Suppressor macrophage treated with lipopolysaccharide for 1 hour (primary cell): ENCODE measurements at regions not wholly inside any gene's neighbourhood (a gene's known extent, or its start where the extent isn't known, plus 50 kb on each side); places are given as distances from the start of the nearest gene placed in this dataset.
"Not testable (repeated sequence)": the region's sequence is repeated elsewhere in the genome, so short reads cannot be mapped to it uniquely, and the experiment has no call there.

ENCODE experiments used
- DNase-seq, 3 donors: peaks; one replicate each; pipeline ENCODE4 v3.0.0-alpha.2; 2020 to 2022

DNA sequence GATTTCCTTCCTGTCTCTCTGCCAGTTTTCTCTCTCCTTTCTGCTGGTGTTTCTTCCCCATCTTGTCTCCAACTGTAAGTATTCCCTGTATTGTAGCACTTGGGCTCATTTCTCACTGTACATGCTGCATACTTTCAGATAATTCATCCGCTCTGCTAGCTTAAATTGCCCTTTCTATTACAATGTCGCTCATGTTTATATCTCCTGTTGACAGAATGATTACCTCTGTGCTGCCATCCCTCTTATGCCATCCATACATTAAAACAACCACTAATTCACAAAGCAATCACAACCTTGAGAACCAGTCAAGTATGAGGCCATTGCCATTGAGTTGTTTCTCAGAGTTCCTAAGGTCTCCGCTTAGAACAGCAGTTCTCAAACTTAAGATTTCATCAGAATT lies 107.5 kb upstream of the SOX2 start:
- DNase-seq: no peak

DNA sequence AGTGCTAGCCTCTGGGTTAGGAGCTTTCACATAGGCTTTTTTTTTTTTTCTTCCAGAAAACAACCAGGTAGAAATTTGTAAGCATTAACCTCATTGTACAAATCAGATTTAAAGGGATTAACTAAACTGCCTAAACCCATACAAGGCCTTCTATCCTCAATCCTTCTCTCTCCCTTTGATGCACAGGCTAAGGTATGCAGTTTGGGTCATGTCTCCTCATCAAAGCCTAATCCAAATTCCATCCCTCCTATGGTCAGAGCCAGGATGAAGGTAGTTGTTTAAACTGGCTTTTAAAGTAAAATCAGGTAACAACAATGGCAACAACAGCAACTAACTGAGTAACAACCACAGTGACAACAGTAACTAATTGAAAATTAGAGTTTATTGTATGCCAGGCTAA lies 115.6 kb upstream of the SOX2 start:
- DNase-seq: no peak

DNA sequence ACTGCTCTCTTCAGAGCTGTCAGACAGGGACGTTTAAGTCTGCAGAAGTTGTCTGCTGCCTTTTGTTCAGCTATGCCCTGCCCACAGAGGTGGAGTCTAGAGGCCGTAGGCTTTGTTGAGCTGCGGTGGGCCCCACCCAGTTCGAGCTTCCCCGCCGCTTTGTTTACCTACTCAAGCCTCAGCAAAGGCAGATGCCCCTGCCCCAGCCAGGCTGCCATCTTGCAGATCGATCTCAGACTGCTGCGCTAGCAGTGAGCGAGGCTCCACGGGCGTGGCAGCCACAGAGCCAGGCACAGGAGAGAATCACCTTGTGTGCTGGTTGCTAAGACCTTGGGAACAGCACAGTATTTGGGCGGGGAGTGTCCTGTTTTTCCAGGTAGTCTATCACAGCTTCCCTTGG lies 120.8 kb upstream of the SOX2 start:
- DNase-seq: not testable (repeated sequence)

DNA sequence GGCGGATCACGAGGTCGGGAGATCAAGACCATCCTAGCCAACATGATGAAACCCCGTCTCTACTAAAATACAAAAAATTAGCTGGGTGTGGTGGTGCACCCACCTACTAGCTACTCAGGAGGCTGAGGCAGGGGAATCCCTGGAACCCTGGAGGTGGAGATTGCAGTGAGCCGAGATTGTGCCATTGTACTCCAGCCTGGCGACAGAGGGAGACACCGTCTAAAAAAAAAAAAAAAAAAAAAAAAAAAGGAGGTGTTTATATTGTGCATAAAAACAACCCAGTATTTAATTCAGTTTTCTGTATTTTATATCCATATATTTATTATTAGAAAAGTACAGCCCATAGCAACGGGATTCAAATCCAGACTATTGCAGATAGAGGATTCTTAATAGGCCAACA lies 129.1 kb upstream of the SOX2 start:
- DNase-seq: no peak

DNA sequence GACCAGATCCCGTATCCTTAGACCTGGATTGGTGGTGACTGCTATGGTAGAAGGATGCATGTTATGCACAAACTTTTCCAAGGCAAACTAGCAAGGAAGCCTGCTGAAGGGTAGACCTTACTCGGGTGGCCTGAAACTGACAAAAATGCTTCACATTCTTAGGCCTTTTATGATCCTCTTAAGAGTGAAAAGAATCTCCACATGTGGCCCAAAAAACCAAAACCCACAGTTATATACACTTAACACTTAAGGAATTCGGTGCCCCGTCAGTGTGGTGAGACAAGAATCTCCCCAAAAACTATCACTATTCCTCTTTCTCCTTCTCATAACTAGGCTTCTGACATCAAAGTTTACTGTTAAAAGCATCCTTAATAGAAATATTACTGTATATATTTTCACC lies 130.1 kb upstream of the SOX2 start:
- DNase-seq: no peak

DNA sequence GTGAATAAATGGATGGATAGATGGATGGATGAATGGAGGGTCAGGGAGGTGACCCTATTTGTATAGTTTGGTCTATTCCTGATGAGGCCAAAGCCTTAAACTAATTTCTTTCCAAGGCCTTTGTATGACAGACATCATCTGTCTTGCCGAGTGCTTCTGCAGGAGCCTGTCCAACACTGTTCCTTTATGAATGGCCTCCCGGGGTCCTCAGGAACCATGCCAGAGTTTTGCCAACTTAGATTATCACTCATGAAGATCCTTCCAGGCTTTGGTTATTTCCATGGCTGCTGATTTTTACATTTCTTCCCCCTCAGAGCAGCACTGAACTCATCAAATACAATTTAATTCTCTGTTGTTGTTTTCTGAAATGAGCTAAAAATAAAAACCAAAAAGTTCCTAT lies 133.0 kb upstream of the SOX2 start:
- no peak for DNase-seq

DNA sequence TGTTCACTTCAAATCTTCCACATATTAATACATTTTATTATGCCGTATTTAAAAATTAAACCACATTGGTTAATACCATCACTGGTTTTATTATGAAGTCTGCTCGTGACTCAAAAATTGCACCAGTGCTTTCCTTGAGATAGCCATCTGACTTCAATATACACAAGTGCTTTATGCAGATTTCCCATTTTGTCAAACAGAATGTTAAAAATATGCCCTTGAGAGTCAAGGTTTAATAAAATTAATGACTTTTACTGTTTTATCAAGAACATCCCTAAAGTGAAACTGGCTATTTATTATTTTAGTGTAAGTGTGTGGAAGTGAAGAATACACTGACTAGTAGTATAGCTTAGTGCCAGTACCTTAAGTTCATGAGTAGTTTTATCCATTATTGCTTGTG lies 139.3 kb upstream of the SOX2 start:
- DNase-seq: no peak

DNA sequence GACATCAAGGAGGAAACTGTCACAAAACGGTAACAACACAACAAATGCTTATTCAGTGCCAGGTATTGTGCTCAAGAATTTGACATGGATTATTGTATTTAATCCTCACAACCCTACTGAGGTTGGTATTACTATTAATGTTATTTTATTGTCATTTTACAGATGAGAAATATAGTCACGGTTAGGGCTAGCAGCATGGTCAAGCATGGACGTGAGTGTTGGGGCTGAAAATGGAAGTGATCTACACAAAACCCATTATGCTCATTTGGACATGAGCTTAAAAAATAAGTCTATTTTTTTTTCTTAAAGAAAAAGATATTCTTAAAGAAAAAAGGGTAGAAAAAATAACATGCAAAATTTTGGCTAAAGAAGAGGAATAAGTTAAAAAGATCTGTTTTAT lies 141.3 kb upstream of the SOX2 start:
- DNase-seq: no peak

DNA sequence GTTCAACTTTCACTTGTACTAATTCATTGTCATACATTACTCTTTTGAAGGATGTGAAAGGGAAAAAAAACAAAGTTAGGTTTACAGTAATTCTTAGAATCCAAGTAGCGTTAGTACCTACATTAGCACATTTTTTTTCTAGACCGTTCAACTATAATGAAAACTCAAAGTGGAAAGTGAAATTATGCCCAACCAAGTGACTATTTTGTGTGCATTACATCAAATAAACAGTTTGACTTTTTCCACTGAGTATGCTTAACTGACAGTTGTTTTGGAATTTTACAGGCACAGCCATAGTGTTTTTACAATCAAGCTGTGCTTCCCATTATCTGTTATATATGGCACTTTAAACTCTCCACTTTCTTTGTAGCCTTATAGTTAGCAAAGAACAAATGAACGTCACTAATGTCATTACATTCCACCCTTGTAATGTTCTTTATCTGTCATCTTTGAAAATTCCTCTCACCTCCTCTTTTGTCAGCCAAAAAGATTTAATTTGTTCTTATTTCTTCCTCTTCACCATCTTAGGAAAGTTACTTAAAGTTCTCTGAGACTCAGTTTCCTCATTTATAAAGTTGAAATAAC lies 142.3 kb upstream of the SOX2 start:
- DNase-seq: no peak

DNA sequence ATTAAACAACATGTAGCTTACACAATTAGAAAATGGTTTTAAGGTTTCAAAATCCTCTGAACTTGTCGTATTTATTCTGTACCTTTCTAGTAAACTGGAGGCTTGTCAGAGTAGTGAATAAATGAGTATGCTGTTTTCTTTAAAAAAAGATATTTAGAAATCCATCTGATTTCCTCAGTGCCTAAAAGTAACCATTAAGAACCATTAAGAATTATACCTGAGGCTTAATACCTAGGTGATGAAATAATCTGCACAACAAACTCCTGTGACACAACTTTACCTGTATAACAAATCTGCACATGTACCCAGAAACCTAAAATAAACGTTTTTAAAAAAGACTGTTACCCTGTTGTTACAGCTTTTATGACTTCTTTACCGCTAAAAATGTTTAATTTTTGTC lies 143.0 kb upstream of the SOX2 start:
- no peak for DNase-seq

DNA sequence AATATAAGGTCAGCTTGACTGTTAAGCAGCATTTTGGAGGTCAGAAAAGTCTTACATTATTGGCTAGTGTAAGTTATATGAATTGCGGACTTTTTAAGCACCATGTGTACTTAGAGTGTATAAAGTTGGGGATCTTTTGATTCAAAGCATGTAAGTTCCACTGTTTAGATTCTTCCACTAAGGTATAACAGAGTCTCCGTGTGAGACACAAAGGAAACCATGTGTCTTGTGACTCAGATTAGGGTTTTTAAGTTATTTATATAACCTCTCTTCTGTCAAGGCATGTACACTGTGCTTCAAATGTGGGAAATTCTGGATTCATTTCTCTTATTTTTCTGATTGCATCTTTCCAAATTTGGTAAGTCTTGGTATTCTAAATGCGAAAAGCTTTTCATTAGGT lies 143.5 kb upstream of the SOX2 start:
- DNase-seq: no peak

DNA sequence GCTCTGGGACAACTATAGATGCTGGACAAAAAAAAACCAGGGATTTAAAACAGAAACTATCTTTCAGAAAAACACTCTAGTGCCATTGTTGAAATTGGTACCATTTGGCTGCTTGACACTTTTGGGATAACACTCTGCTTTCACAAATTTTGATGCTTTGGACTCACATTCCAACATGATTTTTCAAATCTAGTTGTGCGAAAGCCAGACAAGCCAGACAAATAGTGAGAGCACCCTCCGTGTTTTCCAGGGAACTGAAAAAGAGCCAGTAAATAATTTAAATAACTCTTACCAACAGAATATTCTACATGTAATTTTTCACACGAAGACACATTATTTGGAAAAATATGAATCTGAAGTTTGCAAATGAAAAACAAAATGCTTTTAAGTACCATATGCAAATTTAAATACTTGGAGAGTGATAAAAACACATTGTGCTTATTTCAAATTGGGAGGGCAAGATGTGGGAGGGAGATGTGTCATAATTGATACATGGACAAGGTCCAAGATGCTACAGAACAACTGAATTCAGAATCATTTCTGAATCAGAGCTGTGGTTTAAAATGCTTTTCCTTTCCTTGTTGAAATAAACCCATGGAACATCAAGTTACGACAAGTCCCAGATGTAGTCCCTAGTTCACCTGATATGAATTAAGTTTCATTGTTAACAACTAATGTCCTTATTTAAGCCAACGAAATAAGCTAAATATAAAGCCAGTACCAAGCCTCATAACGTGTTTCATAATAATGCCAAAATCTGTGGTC lies 144.2 kb upstream of the SOX2 start:
- DNase-seq: no peak

DNA sequence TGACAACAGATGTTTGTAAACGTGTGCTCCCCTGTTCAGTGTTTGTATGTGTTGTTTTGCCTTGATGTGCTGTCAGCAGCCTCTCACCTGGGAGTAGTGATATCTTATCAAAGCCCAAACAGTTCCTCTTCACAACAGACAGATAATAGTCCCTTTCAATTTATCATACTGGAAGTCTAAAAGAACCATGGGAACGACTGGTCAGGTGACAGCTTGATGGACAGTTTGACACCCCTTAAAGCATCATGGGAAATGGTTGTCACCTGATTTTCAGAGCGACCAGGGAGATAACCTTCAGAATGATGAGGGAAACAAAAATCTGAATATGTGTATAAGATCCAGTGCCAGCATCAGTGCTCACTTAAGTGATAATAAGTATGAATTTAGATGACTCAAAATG lies 146.3 kb upstream of the SOX2 start:
- no peak for DNase-seq

DNA sequence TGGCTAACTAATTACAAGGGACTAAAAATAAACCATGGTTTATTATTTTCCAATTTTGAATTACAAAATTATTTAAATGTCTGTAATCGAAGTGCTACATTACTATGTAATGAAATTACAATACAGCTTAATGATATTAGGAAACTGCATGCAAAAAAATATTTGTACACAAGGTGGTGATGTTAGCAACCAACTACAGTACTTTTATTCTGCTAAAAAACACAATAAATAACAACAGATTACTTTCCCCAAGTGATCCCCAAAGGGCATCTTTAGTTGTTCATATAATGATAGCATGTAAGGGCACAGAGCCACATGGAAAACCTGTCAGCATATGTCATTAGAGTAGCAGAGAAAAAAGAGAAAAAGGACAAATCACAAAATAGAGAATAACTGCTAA lies 147.5 kb upstream of the SOX2 start:
- no peak for DNase-seq

DNA sequence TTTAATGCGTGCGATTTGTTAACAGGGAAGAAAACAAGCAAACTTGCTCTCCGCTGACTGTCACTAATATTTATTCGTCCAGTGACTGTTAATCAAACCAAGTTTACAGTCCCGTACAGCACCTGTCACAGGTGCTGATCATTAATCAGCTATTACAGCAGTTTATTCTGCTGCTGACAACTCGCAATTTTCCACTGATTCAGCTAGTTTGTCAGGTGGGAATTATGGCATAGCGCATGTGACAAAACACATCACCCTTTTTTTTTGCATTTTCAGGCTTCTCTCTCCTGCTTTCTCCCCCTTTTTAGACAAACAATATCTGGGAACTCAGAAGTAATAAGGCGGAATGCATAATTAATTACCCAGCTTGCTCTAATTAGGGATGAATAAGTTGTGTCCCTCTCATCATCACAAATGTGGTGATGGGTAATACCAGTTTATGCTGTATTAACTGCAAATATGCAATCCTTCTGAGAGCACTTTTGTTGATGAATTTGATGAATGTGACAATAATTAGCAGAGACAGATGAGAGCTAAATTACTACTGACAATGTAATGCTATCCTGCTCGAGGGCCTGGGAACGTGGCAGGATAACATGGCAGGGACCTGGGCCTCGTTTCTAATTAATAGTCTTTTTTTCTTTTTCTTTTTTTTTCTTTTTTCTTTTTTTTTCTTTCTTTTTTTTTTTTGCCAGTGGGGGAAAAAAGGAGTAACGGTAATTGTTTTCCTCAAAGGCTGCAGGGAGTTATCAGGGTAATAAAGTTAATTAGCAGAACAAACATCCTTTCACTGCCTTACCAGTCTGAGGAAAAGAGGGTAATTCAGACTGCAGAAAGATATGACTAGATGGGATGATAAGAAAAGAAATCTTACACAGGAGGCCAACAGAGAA lies 150.3 kb upstream of the SOX2 start:
- DNase-seq: no peak

DNA sequence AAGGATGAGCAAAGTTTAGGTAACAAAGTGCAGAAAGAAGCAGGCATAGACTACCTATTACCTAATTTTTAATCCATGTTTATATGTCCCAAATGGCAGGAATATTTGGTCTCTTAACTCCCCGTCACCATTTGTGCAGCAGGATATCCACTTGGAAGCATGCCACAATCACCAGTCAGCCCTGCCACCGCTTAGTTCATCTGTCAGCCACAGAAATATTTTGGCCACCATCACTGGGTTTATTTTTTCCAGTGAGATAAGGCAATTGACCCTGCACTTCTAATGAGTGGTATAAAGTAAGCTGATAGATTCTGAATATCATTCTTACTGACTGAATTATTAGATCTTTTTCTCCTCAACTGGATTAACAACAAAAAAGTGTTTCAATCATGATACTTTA lies 152.9 kb upstream of the SOX2 start:
- DNase-seq: no peak

DNA sequence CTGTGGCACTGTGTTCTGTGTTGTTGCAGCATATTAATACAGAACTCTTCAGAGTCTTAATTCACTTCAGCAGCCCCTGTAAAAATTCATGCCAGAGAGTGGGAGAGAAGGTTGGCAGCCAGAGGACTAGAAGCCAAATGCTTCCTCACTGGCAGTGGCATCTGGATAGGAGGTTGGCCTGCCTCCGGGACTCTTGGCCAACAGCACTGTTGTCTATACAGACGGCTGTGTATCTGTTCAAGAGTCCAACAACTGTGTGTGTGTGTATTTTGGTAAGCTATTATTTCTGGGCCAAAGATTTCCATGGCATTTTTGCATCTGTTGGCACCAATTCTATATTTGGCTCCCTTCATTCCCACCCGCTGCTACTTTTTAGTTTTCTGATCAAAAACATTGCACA lies 156.0 kb upstream of the SOX2 start:
- no peak for DNase-seq

DNA sequence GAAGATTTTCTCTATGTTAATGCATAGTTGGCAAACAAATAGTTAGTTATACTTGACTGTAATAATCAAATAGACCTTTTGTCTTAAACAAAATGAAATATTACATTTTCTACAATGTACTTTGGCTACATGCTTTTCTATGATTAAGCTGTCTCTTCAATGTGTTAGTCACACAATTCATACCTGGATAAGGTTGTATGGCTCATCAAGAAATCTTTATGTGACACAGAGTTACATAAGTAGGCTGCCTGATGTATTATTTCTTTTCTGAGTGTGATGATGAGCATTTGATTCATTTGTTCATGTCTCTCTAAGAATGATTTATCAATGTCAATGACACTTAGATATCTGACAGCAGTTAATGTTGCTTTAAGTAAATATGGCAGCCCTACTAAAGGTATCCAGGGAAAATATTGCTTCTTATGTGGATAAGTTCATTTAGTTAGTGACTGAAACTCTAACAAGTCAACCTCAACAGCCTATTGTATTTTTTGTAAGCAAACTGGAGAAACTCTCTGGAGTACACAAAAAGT lies 157.4 kb upstream of the SOX2 start:
- DNase-seq: no peak

DNA sequence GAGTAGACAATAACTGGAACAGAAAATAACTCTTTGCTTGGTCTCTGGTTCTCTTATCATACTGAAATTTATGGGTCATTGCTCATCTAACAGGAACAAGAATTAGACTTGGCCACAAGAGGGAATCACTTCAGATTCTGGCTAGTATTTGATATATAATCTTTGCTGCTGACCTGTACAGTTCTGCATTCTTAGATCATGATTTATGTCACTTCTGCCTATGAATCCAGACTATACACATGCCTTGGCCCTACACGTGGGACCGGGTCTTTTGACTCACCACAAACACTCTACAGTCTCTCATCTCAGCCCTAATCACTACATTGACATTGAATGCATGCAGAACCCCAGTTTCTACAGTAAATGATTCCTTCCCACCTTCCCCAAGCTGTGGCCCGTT lies 162.5 kb upstream of the SOX2 start:
- DNase-seq: no peak

DNA sequence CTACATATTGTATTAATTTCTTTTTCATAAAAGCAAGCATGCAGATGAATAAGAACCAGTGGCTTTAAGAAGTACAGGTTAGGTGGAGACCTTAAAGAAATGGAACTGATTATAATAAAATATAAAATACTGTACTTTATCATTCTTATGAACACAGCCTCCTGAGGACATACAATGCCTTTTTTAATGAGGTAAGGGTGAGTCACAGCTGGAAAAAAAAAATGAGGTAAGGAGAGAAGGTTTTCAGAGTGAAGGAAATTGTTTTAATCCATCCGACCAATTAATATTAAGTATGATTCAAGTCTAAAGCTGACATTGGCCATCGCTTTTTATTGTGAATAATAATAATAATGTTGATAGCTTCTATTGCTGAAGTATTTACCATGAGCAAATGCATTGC lies 170.3 kb upstream of the SOX2 start:
- no peak for DNase-seq

DNA sequence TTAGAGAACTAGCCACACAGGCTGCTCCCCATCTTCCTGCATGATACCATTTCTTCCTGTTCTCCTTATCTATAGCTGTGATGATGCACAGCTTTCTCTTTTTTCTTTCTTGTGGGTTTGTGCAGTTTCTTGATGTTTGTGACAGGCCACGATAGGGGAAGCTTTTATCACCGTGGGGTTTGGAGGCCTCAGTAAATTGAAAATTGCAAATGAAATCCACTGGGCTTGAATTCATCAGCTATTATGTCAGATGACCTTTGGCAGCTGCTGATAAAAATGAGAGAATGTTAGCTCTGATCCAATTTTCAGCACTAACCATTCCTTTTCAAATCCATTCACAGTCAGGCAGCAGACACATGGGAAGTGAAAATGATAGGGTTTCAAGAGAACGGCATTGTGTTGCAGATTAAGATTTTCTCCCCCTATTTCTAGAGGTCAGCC lies 176.9 kb upstream of the SOX2 start:
- DNase-seq: no peak

DNA sequence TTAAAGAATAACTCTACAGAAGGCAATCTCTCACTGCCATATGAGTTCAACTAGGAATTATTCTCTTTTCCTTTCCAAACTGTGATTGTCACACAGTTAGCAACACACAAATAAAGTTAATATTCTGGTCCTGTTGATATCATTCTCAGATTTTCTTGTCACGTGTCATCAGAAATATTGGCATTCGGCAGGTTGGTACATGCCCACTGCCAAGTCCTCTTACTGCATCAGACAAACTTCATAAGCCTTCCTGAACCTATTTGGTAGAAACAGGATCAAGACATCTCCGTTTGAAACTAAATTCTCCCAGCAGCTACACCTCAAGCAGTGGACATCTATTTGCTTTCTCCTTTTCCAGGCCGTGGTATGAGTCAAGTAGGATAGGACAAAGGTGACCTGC lies 177.9 kb upstream of the SOX2 start:
- no peak for DNase-seq

DNA sequence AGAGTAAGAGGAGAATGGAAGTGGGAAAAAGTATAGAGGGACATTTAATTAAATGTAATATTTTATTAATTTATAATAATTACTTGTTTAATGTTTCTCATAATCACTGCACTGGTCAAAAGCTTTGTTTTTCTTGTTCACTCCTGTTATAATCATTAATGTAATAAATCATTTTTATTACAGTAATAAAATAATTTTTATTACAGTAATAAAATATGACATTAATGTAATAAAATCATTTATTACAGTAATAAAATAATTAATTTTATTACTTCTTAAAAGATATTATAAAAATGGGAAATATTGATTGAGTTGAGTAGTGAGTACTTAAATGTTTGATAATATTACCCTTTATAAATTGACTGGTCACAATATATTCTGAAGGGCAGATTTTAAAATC lies 181.1 kb upstream of the SOX2 start:
- no peak for DNase-seq

DNA sequence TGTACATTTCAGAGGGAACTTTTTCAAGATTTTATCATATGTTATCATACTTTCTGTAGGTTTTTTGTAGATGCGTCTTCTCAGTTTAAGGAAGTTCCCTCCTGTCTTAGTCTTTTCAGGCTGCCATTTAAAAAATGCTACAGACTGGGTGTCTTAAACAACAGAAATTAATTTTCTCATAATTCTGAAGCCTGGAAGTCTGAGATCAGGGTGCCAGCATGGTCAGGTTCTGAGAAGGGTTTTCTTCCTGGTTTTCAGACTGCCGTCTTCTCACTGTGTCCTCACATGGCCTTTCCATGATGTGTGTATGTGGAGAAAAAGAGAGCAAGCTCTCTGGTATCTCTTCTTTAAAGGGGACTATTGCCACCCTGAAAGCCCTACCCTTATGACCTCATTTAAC lies 189.9 kb upstream of the SOX2 start:
- no peak for DNase-seq
